NCI-H146 treated with DMSO at 0.1 percent for 48 hours (cell line): ENCODE measurements at regions not wholly inside any gene's neighbourhood (a gene's known extent, or its start where the extent isn't known, plus 50 kb on each side); places are given as distances from the start of the nearest gene placed in this dataset.
"Not testable (repeated sequence)": the region's sequence is repeated elsewhere in the genome, so short reads cannot be mapped to it uniquely, and the experiment has no call there.

Source experiments
- DNase-seq: peaks from one replicate; lab custom pipeline; 2025; ENCODE audit not compliant: unreplicated experiment; lab: John Stamatoyannopoulos, UW

- DNase-seq, result no peak
Measured at GRCh38 chr11:38594895-38595294, 1996.9 kb upstream of the RAG2 start.

- no peak for DNase-seq
Measured at GRCh38 chr11:38593649-38594048, 1995.6 kb upstream of the RAG2 start.

- DNase-seq, result no peak
Measured at GRCh38 chr11:38582756-38583155, 1984.7 kb upstream of the RAG2 start.

GRCh38 chr11:38582151-38582550, 1984.1 kb upstream of the RAG2 start:
- DNase-seq, result no peak

GRCh38 chr11:38577769-38578168, 1979.7 kb upstream of the RAG2 start:
- DNase-seq, result no peak

- DNase-seq, result no peak
Measured at GRCh38 chr11:38562562-38562961, 1964.5 kb upstream of the RAG2 start.

GRCh38 chr11:38553148-38553547, 1955.1 kb upstream of the RAG2 start:
- DNase-seq, result no peak

- DNase-seq, result no peak
Measured at GRCh38 chr11:38547462-38547861, 1949.4 kb upstream of the RAG2 start.

GRCh38 chr11:38543986-38544385, 1946.0 kb upstream of the RAG2 start:
- no peak for DNase-seq

- no peak for DNase-seq
Measured at GRCh38 chr11:38543311-38543710, 1945.3 kb upstream of the RAG2 start.

GRCh38 chr11:38538866-38539680, 1941.0 kb upstream of the RAG2 start:
- no peak for DNase-seq

- no peak for DNase-seq
Measured at GRCh38 chr11:38530226-38530625, 1932.2 kb upstream of the RAG2 start.

GRCh38 chr11:38524945-38525344, 1926.9 kb upstream of the RAG2 start:
- no peak for DNase-seq

GRCh38 chr11:38517991-38518390, 1920.0 kb upstream of the RAG2 start:
- DNase-seq, result no peak

GRCh38 chr11:38512830-38513229, 1914.8 kb upstream of the RAG2 start:
- not testable (repeated sequence) for DNase-seq

GRCh38 chr11:38510041-38510440, 1912.0 kb upstream of the RAG2 start:
- DNase-seq, result no peak

- DNase-seq, result no peak
Measured at GRCh38 chr11:38503876-38504275, 1905.8 kb upstream of the RAG2 start.

GRCh38 chr11:38498721-38499120, 1900.7 kb upstream of the RAG2 start:
- DNase-seq, result no peak

GRCh38 chr11:38491986-38492385, 1894.0 kb upstream of the RAG2 start:
- DNase-seq, result no peak

GRCh38 chr11:38481391-38481790, 1883.4 kb upstream of the RAG2 start:
- no peak for DNase-seq

GRCh38 chr11:38476808-38477575, 1879.0 kb upstream of the RAG2 start:
- no peak for DNase-seq

- DNase-seq, result no peak
Measured at GRCh38 chr11:38461751-38462150, 1863.7 kb upstream of the RAG2 start.
